ENCODE measurements at regions not wholly inside any gene's neighbourhood (a gene's known extent, or its start where the extent isn't known, plus 50 kb on each side); places are given as distances from the start of the nearest gene placed in this dataset.
"Not testable (repeated sequence)": the region's sequence is repeated elsewhere in the genome, so short reads cannot be mapped to it uniquely, and the experiment has no call there.

- H3K4me3 Mint-ChIP-seq, ATAC-seq, DNase-seq, H3K4me1 Mint-ChIP-seq, H3K27ac Mint-ChIP-seq, H3K9me3 Mint-ChIP-seq, H3K27me3 Mint-ChIP-seq: not testable (repeated sequence)
Observed at GRCh38 chr17:16860467-16860866, 111.5 kb downstream of the TNFRSF13B start.

DNA sequence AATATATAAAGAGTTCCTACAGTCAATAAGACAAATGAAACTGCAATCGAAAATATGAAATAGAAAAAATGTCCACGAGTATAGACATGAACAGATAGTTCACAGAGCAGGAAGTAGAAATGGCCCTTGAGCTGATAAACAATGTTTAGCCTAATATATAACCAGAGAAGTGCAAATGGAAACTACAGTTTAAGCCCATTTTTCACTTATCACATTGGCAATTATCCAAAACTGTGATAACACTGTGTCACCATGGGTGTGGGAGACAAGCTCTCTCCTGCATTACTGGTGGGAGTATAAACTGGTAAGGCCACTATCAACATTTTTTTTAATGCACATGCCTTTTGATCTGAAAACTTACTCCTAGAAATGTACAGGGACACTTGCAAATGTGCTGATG is 112.4 kb downstream of the TNFRSF13B start:
- H3K27ac Mint-ChIP-seq = not testable (repeated sequence)

GRCh38 chr17:16857746-16858145 is 114.2 kb downstream of the TNFRSF13B start:
- not testable (repeated sequence) for ATAC-seq, H3K4me1 Mint-ChIP-seq, H3K9me3 Mint-ChIP-seq, DNase-seq, H3K27ac Mint-ChIP-seq, H3K27me3 Mint-ChIP-seq, H3K4me3 Mint-ChIP-seq

More for the DNA sequence above, 112.4 kb downstream of the TNFRSF13B start:
- DNase-seq, H3K4me1 Mint-ChIP-seq, ATAC-seq, H3K4me3 Mint-ChIP-seq, H3K27me3 Mint-ChIP-seq, H3K9me3 Mint-ChIP-seq: not testable (repeated sequence)

GRCh38 chr17:16856846-16857245 is 115.1 kb downstream of the TNFRSF13B start:
- not testable (repeated sequence) for H3K9me3 Mint-ChIP-seq, H3K4me1 Mint-ChIP-seq

DNA sequence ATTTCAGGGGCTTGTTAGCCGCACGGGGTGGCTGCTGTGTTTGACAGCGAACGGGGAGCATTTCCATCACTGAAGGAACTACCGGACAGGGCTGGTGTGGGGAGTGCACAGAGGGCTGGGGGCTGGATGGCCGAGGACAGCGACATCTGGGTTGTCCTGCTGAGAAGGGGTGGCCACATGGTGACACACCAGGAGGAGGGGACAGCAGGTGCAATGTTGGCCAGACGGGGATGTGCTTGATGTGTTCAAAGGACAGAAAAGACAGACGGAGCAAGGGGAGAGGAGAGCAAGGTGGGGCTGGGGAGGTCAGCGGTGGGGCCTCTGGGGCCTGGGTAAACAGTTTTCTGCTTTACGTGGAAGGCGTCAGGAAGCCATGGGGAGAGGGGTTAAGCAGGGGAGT is 115.7 kb downstream of the TNFRSF13B start:
- not testable (repeated sequence) for H3K4me3 Mint-ChIP-seq, DNase-seq, H3K27me3 Mint-ChIP-seq, H3K27ac Mint-ChIP-seq, H3K4me1 Mint-ChIP-seq, H3K9me3 Mint-ChIP-seq, ATAC-seq

More at GRCh38 chr17:16856846-16857245, 115.1 kb downstream of the TNFRSF13B start:
- not testable (repeated sequence) for DNase-seq, H3K27me3 Mint-ChIP-seq, ATAC-seq, H3K27ac Mint-ChIP-seq, H3K4me3 Mint-ChIP-seq

GRCh38 chr17:16854636-16855035 is 117.3 kb downstream of the TNFRSF13B start:
- H3K27ac Mint-ChIP-seq, H3K4me3 Mint-ChIP-seq, H3K27me3 Mint-ChIP-seq, H3K4me1 Mint-ChIP-seq, DNase-seq, H3K9me3 Mint-ChIP-seq, ATAC-seq: not testable (repeated sequence)

DNA sequence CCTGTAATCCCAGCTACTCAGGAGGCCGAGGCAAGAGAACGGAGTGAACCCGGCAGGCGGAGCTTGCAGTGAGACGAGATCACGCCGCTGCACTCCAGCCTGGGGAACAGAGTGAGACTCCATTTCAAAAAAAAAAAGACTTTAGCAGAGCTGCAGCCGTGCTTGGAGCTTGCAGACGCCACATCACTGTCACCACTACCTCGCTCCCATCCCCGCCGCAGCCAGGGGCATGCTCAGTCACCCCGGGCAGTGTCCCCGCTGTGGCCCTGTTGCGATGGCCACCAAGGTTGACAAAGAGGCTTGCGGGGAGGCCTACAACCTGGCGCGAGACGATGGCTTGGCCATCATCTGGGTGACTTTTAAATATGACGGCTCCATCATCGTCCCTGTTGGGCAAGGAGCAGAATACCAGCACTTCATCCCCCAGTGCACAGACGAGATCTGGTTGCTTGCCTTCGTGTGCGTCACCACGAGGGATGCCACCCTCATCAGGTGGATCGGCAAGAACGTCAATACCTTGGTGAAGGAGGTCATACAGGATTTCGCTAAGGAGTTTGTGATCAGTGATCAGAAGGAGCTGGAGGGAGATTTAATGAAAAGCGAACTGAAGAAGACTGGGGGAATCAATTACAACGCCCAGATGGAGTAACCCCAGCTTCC is 118.1 kb downstream of the TNFRSF13B start:
- Mint-ChIP-seq H3K27me3 (no peaks in the 10 kb centered on the region), H3K9me3 (peaks cover 0 to 7% of the 10 kb centered on the region in 2 donors), H3K27ac (no peak overlapping the region), H3K4me1 (no peaks in the 10 kb centered on the region), H3K4me3 (no peak overlapping the region)
- DNase-seq (no peak), ATAC-seq (no peak)

DNA sequence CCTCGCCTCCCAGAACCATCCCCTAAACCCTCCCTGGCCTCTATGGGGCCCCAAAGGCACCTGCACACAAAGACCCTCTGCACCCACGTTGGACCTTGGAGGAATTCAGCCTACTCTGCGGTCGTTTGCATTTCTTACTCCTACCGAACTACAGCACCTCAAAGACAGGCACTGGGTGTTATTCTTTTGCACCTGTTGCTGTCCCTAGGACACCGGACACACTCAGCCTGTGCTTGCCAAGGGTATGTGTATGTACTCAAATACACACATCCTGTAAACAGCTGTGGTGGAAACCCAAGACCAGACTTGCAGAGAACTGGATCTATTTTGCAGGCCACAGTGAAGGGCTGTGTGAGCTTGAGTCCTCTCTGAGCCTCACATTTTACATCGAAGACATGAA is 122.1 kb downstream of the TNFRSF13B start:
- ATAC-seq, DNase-seq, H3K27ac Mint-ChIP-seq, H3K4me3 Mint-ChIP-seq, H3K4me1 Mint-ChIP-seq, H3K9me3 Mint-ChIP-seq, H3K27me3 Mint-ChIP-seq: not testable (repeated sequence)

GRCh38 chr17:16848997-16849396 is 122.9 kb downstream of the TNFRSF13B start:
- not testable (repeated sequence) for DNase-seq, H3K4me1 Mint-ChIP-seq, ATAC-seq, H3K9me3 Mint-ChIP-seq, H3K27me3 Mint-ChIP-seq, H3K27ac Mint-ChIP-seq, H3K4me3 Mint-ChIP-seq

- not testable (repeated sequence) for H3K27ac Mint-ChIP-seq, DNase-seq, H3K9me3 Mint-ChIP-seq, H3K4me1 Mint-ChIP-seq, H3K27me3 Mint-ChIP-seq, ATAC-seq
- H3K4me3 Mint-ChIP-seq = peak overlapping the region; percentile 44 to 54
Observed at GRCh38 chr17:16845098-16845497, 126.8 kb downstream of the TNFRSF13B start.

DNA sequence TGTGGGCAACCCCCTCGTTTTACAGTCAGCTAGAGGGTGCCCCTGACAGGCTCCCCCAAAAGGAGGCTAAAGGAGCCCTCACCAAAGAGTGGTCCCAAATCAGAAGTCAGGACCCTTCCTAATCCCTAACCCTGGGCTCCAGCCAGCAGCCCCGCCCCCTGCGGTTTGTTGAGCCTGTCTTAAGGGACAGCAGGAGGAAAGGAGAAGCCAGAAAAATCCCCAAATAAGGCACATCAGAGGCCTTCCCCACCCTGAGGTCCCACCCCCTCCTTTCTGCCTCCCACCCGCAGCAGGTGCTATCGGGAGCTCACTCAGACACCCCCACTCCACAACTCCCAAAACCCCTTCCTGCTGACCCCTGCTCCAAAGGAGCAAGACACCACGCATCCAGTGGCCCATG is 127.2 kb downstream of the TNFRSF13B start:
- not testable (repeated sequence) for H3K9me3 Mint-ChIP-seq, H3K27me3 Mint-ChIP-seq, ATAC-seq, H3K4me1 Mint-ChIP-seq, DNase-seq, H3K4me3 Mint-ChIP-seq, H3K27ac Mint-ChIP-seq

- not testable (repeated sequence) for DNase-seq, H3K27ac Mint-ChIP-seq, H3K4me1 Mint-ChIP-seq, H3K27me3 Mint-ChIP-seq, H3K9me3 Mint-ChIP-seq, H3K4me3 Mint-ChIP-seq, ATAC-seq
Observed at GRCh38 chr17:16843511-16843910, 128.4 kb downstream of the TNFRSF13B start.

DNA sequence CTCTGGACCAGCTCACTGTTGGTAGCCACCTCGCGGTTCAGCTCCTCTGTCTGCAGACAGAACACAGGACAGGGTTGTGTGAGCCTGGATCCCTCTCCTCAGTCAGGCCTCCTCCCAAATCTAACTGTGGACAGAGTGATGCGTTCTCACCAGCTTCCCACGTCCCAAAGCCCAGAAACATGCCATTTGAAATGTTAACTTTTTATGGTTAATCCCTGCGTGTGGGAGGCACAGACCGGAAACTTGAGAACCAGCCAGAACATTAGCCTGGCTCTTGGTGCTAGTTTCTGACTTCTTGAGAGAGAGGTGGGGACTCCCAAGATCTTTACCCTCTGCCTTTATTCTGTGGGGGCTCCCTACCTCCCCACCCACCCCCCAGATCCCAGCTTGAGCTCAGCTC is 129.6 kb downstream of the TNFRSF13B start:
- H3K27ac Mint-ChIP-seq, H3K4me1 Mint-ChIP-seq, H3K9me3 Mint-ChIP-seq, ATAC-seq, H3K4me3 Mint-ChIP-seq, DNase-seq, H3K27me3 Mint-ChIP-seq: not testable (repeated sequence)

- not testable (repeated sequence) for H3K9me3 Mint-ChIP-seq, H3K4me1 Mint-ChIP-seq, H3K27ac Mint-ChIP-seq, H3K27me3 Mint-ChIP-seq, ATAC-seq, H3K4me3 Mint-ChIP-seq, DNase-seq
Observed at GRCh38 chr17:16841896-16842295, 130.0 kb downstream of the TNFRSF13B start.

DNA sequence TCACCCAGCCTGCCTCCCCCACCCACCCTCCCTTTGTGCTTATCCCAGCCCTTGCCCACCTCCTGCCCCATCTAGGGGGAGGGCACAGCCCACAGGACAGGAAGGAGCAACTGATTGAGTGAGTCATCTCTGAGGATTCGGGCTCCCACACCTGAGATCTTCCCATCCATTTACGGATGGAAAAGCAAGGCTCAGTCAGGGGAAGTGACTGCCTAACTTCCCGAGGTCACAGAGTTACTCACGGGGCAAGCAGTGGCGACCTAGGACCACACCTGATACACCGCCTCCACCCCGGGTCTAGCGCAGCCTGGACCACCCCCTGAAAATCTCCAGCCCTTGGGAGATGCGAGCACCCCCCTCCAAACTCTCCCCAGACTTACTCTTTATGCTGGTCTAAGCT is 131.7 kb downstream of the TNFRSF13B start:
- not testable (repeated sequence) for H3K27ac Mint-ChIP-seq, DNase-seq, H3K9me3 Mint-ChIP-seq, H3K4me1 Mint-ChIP-seq, H3K4me3 Mint-ChIP-seq, H3K27me3 Mint-ChIP-seq
- peak; percentile 31 for ATAC-seq

DNA sequence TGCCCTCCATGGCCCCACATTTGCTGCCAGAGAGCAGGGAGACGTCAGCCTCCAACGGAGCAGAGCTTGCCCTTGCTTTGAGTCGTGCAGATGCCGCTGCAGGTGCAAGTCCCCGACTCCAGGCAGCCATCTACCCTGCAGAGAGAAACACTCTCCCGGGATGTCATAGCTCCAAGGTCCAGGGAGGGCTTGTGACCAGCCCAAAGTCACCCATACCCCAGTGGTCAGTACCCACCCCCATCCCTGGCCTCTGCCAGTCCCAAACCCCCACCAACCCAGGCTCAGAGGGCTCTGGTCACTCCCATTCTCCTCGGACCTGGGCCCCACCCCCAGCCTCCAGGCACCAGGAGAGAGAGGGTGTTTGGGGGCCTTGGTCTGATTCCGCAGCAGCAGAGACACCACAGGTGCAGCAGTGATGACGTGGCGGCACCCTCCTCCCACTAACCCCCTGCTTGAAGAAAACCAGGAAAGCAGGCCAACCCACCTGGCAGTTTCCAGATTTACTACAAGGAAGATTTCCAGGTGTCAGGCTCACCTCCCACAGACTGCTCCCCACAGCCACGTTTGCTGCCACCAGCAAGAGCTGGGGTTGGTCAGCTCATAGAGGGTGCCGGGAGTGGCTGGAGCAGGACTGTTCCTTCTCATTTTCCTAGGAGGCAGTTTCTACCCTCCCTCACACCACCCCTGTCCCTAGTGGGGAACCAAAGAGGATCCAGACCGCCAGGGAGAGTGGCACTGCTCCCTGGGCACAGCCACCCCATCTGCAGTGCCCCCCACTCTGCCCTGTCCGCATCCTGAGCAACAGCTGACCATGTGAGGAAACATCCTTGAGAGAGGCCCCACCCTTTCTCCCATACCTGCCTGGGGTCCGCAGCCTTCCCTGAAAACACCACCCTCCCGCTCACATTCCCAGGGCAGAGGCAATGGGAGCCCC is 132.4 kb downstream of the TNFRSF13B start:
- not testable (repeated sequence) for H3K27me3 Mint-ChIP-seq, H3K4me3 Mint-ChIP-seq, H3K27ac Mint-ChIP-seq, DNase-seq, H3K4me1 Mint-ChIP-seq, H3K9me3 Mint-ChIP-seq
- ATAC-seq = peak; percentile 36
